Sciatic nerve (tissue), 2 donors: ENCODE measurements at regions not wholly inside any gene's neighbourhood (a gene's known extent, or its start where the extent isn't known, plus 50 kb on each side); places are given as distances from the start of the nearest gene placed in this dataset.
A peak's percentile ranks its signal among the peaks of the same experiment; 100 is the strongest.

Experiments
- ATAC-seq: fragments of 200-7000 bp; cut with Tn5 transposase; one replicate; pipeline ENCODE4 v1.9.1; 2020; ENCODE audit warnings: mild to moderate bottlenecking, moderate library complexity
- DNase-seq: peaks from one replicate; pipeline ENCODE4 v3.0.0-alpha.2; 2020; ENCODE audit warnings: low spot score
- intact Hi-C: fragments of 100-400 bp; cut with DNase I; formaldehyde crosslinking; loops from one replicate; pipeline ENCODE4 v1.14.2; 2022
- donor health status: DM: no; HTN: no; CAD: no.
- donor health status: DM: no; HTN: no; CAD: no.

DNA sequence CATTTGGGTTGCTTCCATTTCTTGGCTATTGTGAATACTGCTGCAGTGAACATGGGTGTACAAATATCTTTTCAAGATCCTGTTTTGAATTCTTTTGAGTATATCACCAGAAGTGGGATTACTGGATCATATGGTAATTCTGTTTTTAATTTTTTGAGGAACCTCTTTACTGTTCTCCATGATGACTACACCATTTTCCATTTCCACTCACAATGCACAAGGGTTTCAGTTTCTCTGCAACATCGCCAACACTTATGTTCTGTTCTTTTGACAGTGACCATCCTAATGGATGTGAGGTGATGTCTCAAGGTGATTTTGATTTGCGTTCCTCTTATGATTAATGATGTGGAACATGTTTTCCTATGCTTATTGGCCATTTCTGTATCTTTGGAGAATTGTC lies 214.4 kb upstream of the ZFP64 start:
- ATAC-seq (no peak), DNase-seq (no peak)

DNA sequence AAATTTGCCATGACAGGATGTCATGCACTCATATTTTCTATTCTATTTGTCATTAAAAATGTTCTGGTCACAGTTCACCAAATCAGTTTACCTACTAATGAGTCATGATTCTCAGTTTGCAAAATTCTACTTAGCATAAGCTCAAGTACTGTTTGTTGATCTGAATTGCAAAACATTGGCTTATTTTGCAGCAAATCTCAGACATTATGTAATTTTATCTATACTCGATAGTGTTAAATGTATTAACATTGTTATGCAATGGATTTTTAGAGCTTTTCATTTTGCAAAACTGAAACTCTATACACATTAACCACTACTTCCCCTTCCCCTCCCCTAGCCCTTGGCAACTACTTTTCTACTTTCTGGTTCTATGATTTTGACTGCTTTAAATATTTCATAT lies 213.8 kb upstream of the ZFP64 start:
- ATAC-seq (no peak), DNase-seq (no peak)
- intact Hi-C loops: no loop called here

More for the DNA sequence above, 214.4 kb upstream of the ZFP64 start:
- intact Hi-C loops: no loop called here

GRCh38 chr20:52404671-52405070 lies 213.1 kb upstream of the ZFP64 start:
- no peak for DNase-seq
- intact Hi-C loops: no loop called here
- ATAC-seq: no peak

DNA sequence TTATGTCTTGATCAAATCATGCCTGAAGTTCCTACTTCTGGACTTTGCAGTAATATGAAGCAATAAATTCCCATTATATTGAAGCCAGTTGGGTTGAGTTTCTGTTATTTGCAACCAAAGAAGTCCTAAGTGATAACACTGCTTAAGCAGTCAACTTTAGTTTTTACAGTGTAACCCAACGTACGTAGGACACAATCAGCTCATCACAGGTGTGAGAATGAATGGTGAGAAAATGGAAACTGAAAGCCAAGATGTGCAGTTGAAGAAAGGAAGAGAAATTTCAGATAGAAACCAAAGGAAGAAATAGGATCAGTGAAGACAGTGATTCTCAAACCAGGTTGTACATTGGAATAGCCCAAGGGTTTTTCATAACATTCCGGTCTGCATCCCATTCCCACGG lies 211.4 kb upstream of the ZFP64 start:
- ATAC-seq (no peak), DNase-seq (no peak)
- intact Hi-C loops: no loop called here

GRCh38 chr20:52402514-52402913 lies 210.9 kb upstream of the ZFP64 start:
- intact Hi-C loops: no loop called here
- no peak for DNase-seq

DNA sequence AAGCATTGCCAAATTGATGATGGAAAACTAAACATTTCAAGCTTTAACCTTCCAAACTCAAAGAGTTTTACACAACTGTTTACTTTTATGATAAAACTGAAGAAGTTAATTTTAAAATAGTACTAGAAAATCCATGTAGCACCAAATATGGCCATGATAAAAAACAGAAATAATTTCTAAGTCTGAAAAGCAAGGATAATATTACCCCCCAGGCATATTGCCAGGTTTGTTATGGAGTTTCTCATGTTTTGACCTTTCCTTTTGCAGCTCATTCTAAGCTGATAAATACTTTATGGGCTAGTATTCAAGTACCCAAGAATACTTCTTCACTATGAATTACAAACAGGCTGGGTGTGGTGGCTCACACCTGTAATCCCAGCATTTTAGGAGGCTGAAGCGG lies 209.9 kb upstream of the ZFP64 start:
- DNase-seq: no peak
- ATAC-seq: no peak
- intact Hi-C loops: no loop called here

More at GRCh38 chr20:52402514-52402913, 210.9 kb upstream of the ZFP64 start:
- no peak for ATAC-seq

DNA sequence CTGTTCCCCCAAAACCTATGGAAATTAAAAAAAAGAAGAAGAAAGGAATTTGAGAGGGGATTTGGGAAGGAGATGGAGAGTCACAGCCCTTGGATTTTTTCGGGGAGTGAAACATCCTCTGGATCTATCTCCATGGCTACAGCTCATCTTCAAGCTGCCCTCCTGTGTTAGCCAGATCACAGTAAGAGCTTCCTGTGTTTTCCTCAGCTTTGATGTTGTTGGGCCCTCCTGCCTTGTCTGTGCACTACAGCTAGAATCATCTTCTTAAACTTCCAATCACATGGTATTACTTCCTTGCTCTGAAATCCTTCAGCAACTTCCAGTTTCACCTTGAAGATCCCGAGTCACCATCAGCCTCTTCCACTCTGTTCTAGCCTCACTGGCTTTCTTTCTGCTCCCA lies 207.8 kb upstream of the ZFP64 start:
- intact Hi-C loops: no loop called here
- no peak for DNase-seq
- no peak for ATAC-seq

- intact Hi-C loops: no loop called here
- no peak for DNase-seq
- ATAC-seq: no peak
Measured at GRCh38 chr20:52389606-52390005, 198.0 kb upstream of the ZFP64 start.

DNA sequence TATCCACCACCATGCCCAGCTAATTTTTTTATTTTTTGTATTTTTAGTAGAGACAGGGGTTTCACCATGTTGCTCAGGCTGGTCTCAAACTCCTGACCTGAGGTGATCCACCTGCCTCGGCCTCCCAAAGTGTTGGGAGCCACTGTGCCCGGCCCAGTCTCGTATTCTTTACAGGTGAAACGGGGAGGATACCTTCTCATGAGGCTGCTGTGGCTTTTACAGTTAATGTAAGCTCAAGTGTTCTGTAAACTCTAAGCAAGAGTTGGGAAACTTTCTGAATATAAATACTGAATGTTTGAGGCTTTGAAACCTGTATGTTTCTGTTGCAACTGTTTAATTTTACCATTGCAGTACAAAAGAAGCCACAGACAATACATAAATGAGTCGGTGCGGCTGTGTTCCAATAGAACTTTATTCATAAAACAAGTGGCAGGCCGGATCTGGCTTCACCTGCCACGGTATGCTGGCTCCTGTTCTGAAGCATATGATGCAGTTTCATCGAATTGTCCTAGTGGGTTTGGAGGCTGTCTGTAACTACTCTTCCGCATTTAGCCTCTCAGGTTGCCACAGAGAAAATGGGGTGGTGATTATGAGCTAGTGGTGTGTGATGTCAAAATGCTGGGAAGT lies 192.5 kb upstream of the ZFP64 start:
- DNase-seq (no peak), ATAC-seq (no peak)
- intact Hi-C loops: no loop called here

DNA sequence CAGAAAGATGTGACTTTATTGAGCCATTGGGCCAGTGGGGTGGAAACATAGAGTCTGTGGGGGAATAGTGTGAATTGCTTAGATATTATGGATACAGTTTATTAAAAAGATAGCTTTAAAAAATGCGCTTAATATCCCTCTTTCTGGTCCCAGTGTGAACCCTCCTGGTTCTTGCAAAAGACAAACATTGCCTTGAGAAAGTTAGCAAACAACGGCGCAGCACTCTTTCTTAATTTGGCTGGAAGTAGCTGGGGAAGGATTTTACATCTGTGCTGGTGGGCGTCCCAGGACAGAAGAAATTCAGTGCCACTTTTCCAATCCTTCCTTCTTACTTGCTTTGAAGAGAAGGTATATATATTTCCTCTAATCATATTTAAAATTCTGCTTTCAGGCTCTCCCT lies 191.4 kb upstream of the ZFP64 start:
- ATAC-seq (no peak), DNase-seq (no peak)
- intact Hi-C loops: no loop called here

- no peak for ATAC-seq
- intact Hi-C loops: no loop called here
Measured at GRCh38 chr20:52379723-52380336, 188.3 kb upstream of the ZFP64 start.

DNA sequence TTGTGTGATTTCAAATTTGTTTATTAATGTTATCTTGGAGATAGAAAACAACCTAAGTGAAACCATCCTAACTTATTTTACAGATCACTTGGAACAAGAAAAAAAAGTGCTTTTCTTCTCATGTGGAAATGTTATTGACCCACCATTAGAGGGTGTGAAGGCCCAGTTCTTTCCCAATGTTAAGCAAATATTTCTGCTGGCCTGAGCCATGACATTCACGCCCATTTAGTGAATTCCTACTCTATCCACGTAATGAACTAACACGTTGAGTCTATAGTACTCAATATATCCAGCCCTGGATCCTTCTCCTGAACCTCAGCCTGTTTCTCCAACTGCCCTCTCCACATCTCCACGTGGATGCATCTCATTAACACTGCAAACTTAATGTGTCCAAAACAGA lies 180.6 kb upstream of the ZFP64 start:
- no peak for ATAC-seq
- no peak for DNase-seq
- intact Hi-C loops: no loop called here

More at GRCh38 chr20:52379723-52380336, 188.3 kb upstream of the ZFP64 start:
- DNase-seq: peak; percentile 62

- DNase-seq (no peak), ATAC-seq (no peak)
- intact Hi-C loops: no loop called here
Measured at GRCh38 chr20:52365688-52366087, 174.1 kb upstream of the ZFP64 start.

DNA sequence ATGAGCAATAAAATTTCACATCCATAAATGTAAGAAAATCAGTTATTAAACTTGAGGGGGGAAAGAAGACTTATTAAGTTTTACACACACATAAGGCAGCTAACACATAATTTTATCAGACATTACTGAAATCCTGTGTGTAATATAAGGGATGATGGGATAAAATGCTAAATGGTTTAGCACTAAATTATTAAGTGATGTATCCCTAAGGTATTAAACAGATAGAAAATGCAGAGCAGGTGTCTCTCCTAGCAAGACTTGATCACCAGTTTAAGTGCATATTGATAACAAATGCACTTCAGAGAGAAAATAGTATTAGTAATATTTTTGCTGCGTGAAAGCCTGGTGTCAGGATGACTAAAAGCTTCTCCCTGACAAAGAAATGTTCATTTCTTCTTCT lies 172.8 kb upstream of the ZFP64 start:
- intact Hi-C loops: no loop called here
- DNase-seq (no peak), ATAC-seq (no peak)

- no peak for DNase-seq
- intact Hi-C loops: no loop called here
- ATAC-seq: no peak
Measured at GRCh38 chr20:52361650-52362049, 170.1 kb upstream of the ZFP64 start.

GRCh38 chr20:52349806-52350205 lies 158.2 kb upstream of the ZFP64 start:
- ATAC-seq (no peak), DNase-seq (no peak)
- intact Hi-C loops: no loop called here

GRCh38 chr20:52348434-52348833 lies 156.9 kb upstream of the ZFP64 start:
- intact Hi-C loops: no loop called here
- ATAC-seq: no peak
- DNase-seq: no peak

- intact Hi-C loops: no loop called here
- no peak for DNase-seq
- no peak for ATAC-seq
Measured at GRCh38 chr20:52346797-52347196, 155.2 kb upstream of the ZFP64 start.

- no peak for ATAC-seq
Measured at GRCh38 chr20:52342913-52343312, 151.3 kb upstream of the ZFP64 start.

DNA sequence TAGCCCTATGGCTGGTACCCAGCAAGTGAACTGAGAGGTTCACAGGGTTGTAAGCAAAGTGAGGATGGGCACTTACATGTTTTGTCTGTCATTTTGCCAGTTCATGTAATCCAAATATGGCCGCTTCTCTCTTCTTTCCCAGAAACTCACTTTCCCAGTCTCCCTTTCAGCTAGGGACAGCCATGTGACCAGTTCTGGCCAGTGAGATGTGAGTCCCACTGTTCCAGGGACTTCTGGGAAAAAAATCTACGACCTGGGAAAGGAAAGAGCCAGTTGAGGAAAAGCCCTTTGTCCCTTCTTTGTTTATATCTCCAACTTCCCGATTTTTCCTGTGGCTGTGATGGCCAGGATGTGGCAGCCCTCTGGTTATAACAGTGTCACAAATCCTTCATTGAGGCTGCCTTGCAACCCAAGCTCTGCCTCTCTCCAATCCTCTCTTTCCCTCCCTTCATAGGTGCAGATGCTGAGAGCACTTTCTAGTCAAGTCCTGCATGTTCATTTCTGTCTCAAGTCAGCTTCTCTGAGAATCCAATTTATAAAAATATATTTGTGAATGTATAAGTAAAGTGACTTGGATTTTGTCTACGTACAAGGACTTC lies 148.6 kb upstream of the ZFP64 start:
- intact Hi-C loops: no loop called here
- no peak for DNase-seq
- ATAC-seq: no peak

More at GRCh38 chr20:52342913-52343312, 151.3 kb upstream of the ZFP64 start:
- intact Hi-C loops: no loop called here
- no peak for DNase-seq
